ENCODE measurements at regions not wholly inside any gene's neighbourhood (a gene's known extent, or its start where the extent isn't known, plus 50 kb on each side); places are given as distances from the start of the nearest gene placed in this dataset.
"Not testable (repeated sequence)": the region's sequence is repeated elsewhere in the genome, so short reads cannot be mapped to it uniquely, and the experiment has no call there.

- in situ Hi-C loops (cut with HindIII; ENCODE audit: low sequenced_read_pairs): loop anchor here (10.0 kb wide), 1 partner anchor 158 kb away; no protein-coding TSS in a partner anchor
Measured at GRCh38 chr5:39542511-39543285, 117.9 kb upstream of the DAB2 start.

- in situ Hi-C loops (cut with HindIII; ENCODE audit: low sequenced_read_pairs): loop anchor here (10.0 kb wide), 1 partner anchor 157 kb away; no protein-coding TSS in a partner anchor
Measured at GRCh38 chr5:39541920-39542319, 117.1 kb upstream of the DAB2 start.

GRCh38 chr5:39539470-39539869, 114.7 kb upstream of the DAB2 start:
- in situ Hi-C loops (cut with HindIII; ENCODE audit: low sequenced_read_pairs): no loop called here

GRCh38 chr5:39534690-39535089, 109.9 kb upstream of the DAB2 start:
- in situ Hi-C loops (cut with HindIII; ENCODE audit: low sequenced_read_pairs): no loop called here

- in situ Hi-C loops (cut with HindIII; ENCODE audit: low sequenced_read_pairs): no loop called here
Measured at GRCh38 chr5:39533749-39534148, 109.0 kb upstream of the DAB2 start.

GRCh38 chr5:39532511-39532910, 107.7 kb upstream of the DAB2 start:
- in situ Hi-C loops (cut with HindIII; ENCODE audit: low sequenced_read_pairs): no loop called here

- in situ Hi-C loops (cut with HindIII; ENCODE audit: low sequenced_read_pairs): no loop called here
Measured at GRCh38 chr5:39531306-39531705, 106.5 kb upstream of the DAB2 start.

GRCh38 chr5:39526914-39527477, 102.2 kb upstream of the DAB2 start:
- in situ Hi-C loops (cut with HindIII; ENCODE audit: low sequenced_read_pairs): no loop called here

GRCh38 chr5:39525781-39526180, 101.0 kb upstream of the DAB2 start:
- in situ Hi-C loops (cut with HindIII; ENCODE audit: low sequenced_read_pairs): not testable (repeated sequence)

- in situ Hi-C loops (cut with HindIII; ENCODE audit: low sequenced_read_pairs): no loop called here
Measured at GRCh38 chr5:39525271-39525670, 100.5 kb upstream of the DAB2 start.

- in situ Hi-C loops (cut with HindIII; ENCODE audit: low sequenced_read_pairs): no loop called here
Measured at GRCh38 chr5:39523821-39524220, 99.0 kb upstream of the DAB2 start.

- in situ Hi-C loops (cut with HindIII; ENCODE audit: low sequenced_read_pairs): no loop called here
Measured at GRCh38 chr5:39521940-39522590, 97.3 kb upstream of the DAB2 start.

GRCh38 chr5:39521098-39521860, 96.5 kb upstream of the DAB2 start:
- in situ Hi-C loops (cut with HindIII; ENCODE audit: low sequenced_read_pairs): no loop called here

- in situ Hi-C loops (cut with HindIII; ENCODE audit: low sequenced_read_pairs): no loop called here
Measured at GRCh38 chr5:39520232-39520572, 95.4 kb upstream of the DAB2 start.

- in situ Hi-C loops (cut with HindIII; ENCODE audit: low sequenced_read_pairs): no loop called here
Measured at GRCh38 chr5:39519566-39520231, 94.9 kb upstream of the DAB2 start.

GRCh38 chr5:39519079-39519478, 94.3 kb upstream of the DAB2 start:
- in situ Hi-C loops (cut with HindIII; ENCODE audit: low sequenced_read_pairs): no loop called here

GRCh38 chr5:39518516-39518915, 93.7 kb upstream of the DAB2 start:
- in situ Hi-C loops (cut with HindIII; ENCODE audit: low sequenced_read_pairs): no loop called here

GRCh38 chr5:39517800-39518199, 93.0 kb upstream of the DAB2 start:
- in situ Hi-C loops (cut with HindIII; ENCODE audit: low sequenced_read_pairs): no loop called here

- in situ Hi-C loops (cut with HindIII; ENCODE audit: low sequenced_read_pairs): no loop called here
Measured at GRCh38 chr5:39515881-39516280, 91.1 kb upstream of the DAB2 start.

- in situ Hi-C loops (cut with HindIII; ENCODE audit: low sequenced_read_pairs): no loop called here
Measured at GRCh38 chr5:39513236-39513635, 88.5 kb upstream of the DAB2 start.

GRCh38 chr5:39506211-39506610, 81.4 kb upstream of the DAB2 start:
- in situ Hi-C loops (cut with HindIII; ENCODE audit: low sequenced_read_pairs): no loop called here

Measured in DLD1 (cell line).